SK-N-SH treated with all-trans-retinoic acid at 6 μM for 48 hours (cell line): ENCODE measurements at regions not wholly inside any gene's neighbourhood (a gene's known extent, or its start where the extent isn't known, plus 50 kb on each side); places are given as distances from the start of the nearest gene placed in this dataset.

Source experiments
- OSR1 ChIP-seq: fragments of 250-450 bp; sonication (Bioruptor Pico); IDR thresholded peaks from 2 replicates; pipeline ENCODE4 v1.8.0; 2022; ENCODE audit warnings: moderate library complexity, mild to moderate bottlenecking, inconsistent platforms
- PPARA ChIP-seq: fragments of 250-450 bp; sonication (Bioruptor Pico); IDR thresholded peaks from 2 replicates; pipeline ENCODE4 v1.5.0; 2020; ENCODE audit warnings: mild to moderate bottlenecking, borderline replicate concordance
- ZFP30 ChIP-seq: fragments of 450-650 bp; formaldehyde crosslinking; IDR thresholded peaks from 2 replicates; pipeline ENCODE4 v1.5.0; 2022; ENCODE audit warnings: mild to moderate bottlenecking, moderate library complexity
- ZNF565 ChIP-seq: fragments of 450-650 bp; formaldehyde crosslinking; conservative IDR thresholded peaks from 2 replicates; pipeline ENCODE4 v1.5.0; 2020; ENCODE audit warnings: low read depth, mild to moderate bottlenecking, moderate library complexity
- ZNF8 ChIP-seq: fragments of 450-650 bp; formaldehyde crosslinking; IDR thresholded peaks from 2 replicates; pipeline ENCODE4 v1.5.0; 2020; ENCODE audit warnings: mild to moderate bottlenecking, moderate library complexity
- TF ChIP-seq, protein P1 (sequence below): fragments of 250-450 bp; sonication (Bioruptor Pico); IDR thresholded peaks from 2 replicates; pipeline ENCODE4 v1.5.1; 2020; ENCODE audit warnings: low read depth, mild to moderate bottlenecking, moderate library complexity
- TF ChIP-seq, protein P2 (sequence below): fragments of 250-450 bp; sonication (Bioruptor Pico); IDR thresholded peaks from 2 replicates; pipeline ENCODE4 v1.8.0; 2020; ENCODE audit warnings: mild to moderate bottlenecking, moderate library complexity, borderline replicate concordance

DNA sequence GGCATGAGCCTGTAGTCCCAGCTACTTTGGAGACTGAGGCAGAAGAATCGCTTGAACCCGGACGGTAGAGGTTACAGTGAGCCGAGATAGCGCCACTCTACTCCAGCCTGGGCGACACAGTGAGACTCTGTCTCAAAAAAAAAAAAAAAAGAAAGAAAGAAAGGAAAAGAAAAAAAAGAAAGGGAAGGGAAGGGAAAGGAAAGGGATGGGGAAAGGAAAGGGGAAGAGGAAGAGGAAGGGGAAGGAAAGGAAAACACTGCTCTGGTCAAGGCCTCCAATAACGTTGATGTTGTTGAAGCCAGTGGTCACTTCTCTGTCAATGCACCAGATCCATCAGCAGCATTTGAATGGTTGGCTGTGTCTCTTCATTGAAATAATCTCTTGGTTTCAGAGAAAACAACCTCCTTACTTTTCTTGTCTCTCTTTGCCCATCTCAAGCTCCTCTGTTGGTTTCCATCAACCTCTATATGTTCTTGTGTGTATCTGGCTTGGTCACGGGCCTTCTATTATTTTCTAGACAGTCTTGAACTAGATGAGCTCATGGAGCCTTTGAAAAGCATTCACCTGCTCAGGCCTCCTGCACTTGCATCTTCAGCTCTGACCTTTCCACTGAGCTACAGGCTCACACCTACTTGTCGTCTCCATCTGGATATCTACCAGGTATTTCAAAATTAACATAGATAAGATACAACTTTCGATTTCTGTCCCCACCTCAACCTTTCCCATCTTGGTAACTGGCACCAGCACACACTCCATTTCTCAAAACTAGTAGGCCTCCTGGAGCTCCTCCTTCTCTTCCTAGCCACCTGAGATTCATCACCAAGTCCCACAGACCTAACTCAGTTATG lies 69.4 kb upstream of the LAPTM4A start:
- TF ChIP-seq ZFP30 (CRISPR knock-in tag) (no peak), OSR1 (no peak), PPARA (CRISPR knock-in tag) (no peak), ZNF565 (no peak), ZNF8 (CRISPR knock-in tag) (no peak)
- TF ChIP-seq, protein P1, sequence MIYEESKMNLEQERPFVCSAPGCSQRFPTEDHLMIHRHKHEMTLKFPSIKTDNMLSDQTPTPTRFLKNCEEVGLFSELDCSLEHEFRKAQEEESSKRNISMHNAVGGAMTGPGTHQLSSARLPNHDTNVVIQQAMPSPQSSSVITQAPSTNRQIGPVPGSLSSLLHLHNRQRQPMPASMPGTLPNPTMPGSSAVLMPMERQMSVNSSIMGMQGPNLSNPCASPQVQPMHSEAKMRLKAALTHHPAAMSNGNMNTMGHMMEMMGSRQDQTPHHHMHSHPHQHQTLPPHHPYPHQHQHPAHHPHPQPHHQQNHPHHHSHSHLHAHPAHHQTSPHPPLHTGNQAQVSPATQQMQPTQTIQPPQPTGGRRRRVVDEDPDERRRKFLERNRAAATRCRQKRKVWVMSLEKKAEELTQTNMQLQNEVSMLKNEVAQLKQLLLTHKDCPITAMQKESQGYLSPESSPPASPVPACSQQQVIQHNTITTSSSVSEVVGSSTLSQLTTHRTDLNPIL, result no peak
- TF ChIP-seq, protein P2, sequence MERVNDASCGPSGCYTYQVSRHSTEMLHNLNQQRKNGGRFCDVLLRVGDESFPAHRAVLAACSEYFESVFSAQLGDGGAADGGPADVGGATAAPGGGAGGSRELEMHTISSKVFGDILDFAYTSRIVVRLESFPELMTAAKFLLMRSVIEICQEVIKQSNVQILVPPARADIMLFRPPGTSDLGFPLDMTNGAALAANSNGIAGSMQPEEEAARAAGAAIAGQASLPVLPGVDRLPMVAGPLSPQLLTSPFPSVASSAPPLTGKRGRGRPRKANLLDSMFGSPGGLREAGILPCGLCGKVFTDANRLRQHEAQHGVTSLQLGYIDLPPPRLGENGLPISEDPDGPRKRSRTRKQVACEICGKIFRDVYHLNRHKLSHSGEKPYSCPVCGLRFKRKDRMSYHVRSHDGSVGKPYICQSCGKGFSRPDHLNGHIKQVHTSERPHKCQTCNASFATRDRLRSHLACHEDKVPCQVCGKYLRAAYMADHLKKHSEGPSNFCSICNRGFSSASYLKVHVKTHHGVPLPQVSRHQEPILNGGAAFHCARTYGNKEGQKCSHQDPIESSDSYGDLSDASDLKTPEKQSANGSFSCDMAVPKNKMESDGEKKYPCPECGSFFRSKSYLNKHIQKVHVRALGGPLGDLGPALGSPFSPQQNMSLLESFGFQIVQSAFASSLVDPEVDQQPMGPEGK (CRISPR knock-in tag), result no peak
